HCT116 (cell line): ENCODE measurements at regions not wholly inside any gene's neighbourhood (a gene's known extent, or its start where the extent isn't known, plus 50 kb on each side); places are given as distances from the start of the nearest gene placed in this dataset.
"Not testable (repeated sequence)": the region's sequence is repeated elsewhere in the genome, so short reads cannot be mapped to it uniquely, and the experiment has no call there.

Experiments
- ATAC-seq: fragments of 200-7000 bp; cut with Tn5 transposase; 2 replicates; pipeline ENCODE4 v1.9.1; 2020; ENCODE audit warnings: mild to moderate bottlenecking, moderate library complexity
- BruUV-seq: library from RNA; stranded (reverse); fragments of 400-500 nt; replicated peaks from 2 replicates; lab custom pipeline; 2021; lab: Mats Ljungman, UMichigan
- CTCF ChIA-PET: fragments of 300-600 bp; sonication (Branson Sonifier 250); formaldehyde crosslinking; loops from one replicate; lab custom pipeline; 2021; ENCODE audit warnings: antibody characterized with exemption; lab: Charles Lee
- POLR2A ChIA-PET: fragments of 300-600, 350-600 bp; sonication (Branson Sonifier 250); formaldehyde crosslinking; loops from one replicate; lab custom pipeline; 2021; ENCODE audit warnings: antibody characterized with exemption; lab: Charles Lee
- RAD21 ChIA-PET, 2 experiments: fragments of 300-600 bp; sonication (Branson Sonifier 250); formaldehyde crosslinking; loops; one replicate each; lab custom pipeline; 2023; ENCODE audit warnings: low total read pairs in 2 of 2; ENCODE audit not compliant: uncharacterized antibody in 2 of 2, unreplicated experiment in 2 of 2, low non-redundant PET in 1 of 2; lab: Charles Lee
- DNase-seq: peaks from one replicate; pipeline ENCODE4 v3.0.0-alpha.2; 2010; ENCODE audit warnings: low read depth, low spot score
- H2AFZ ChIP-seq: fragments of 200-600 bp; shearing (Covaris generic), sonication (generic); 2 replicates; pipeline ENCODE4 v1.6.1; 2017; ENCODE audit warnings: low read depth, mixed run types, mixed read lengths, antibody characterized with exemption, low read length; ENCODE audit not compliant: poor library complexity, severe bottlenecking
- H3K27ac ChIP-seq: 2 replicates; pipeline ENCODE4 v1.5.1; 2012; ENCODE audit warnings: low read depth, low read length
- H3K27me3 ChIP-seq: fragments of 200-600 bp; sonication (generic); 2 replicates; pipeline ENCODE4 v1.6.1; 2016; ENCODE audit warnings: mixed run types, low read length, mixed read lengths; ENCODE audit not compliant: insufficient read depth
- H3K36me3 ChIP-seq, 2 experiments: fragments of 200-500 bp in 1 of 2; fragments of 200-600 bp in 1 of 2; sonication (Bioruptor generic) in 1 of 2; sonication (generic) in 1 of 2; 2 replicates each; pipeline versions ENCODE4 v1.5.1 to v1.6.1; 2014 to 2016; ENCODE audit warnings: low read length in 2 of 2, inconsistent platforms in 1 of 2, mixed read lengths in 1 of 2, mixed run types in 1 of 2; ENCODE audit not compliant: insufficient read depth in 2 of 2, control insufficient read depth in 1 of 2
- H3K4me1 ChIP-seq, 2 experiments: fragments of 200-600 bp in 1 of 2; sonication (generic) in 1 of 2; 2 replicates each; pipeline versions ENCODE4 v1.5.1 to v1.6.1; 2012 to 2017; ENCODE audit warnings: low read length in 2 of 2, inconsistent platforms in 1 of 2, mild to moderate bottlenecking in 1 of 2, mixed read lengths in 1 of 2, mixed run types in 1 of 2, moderate library complexity in 1 of 2; ENCODE audit not compliant: insufficient read depth in 2 of 2, control insufficient read depth in 1 of 2
- H3K4me2 ChIP-seq: fragments of 200-600 bp; sonication (generic); 2 replicates; pipeline ENCODE4 v1.6.1; 2017; ENCODE audit warnings: mixed run types, low read length, mixed read lengths
- H3K4me3 ChIP-seq, 2 experiments: fragments of 200-600 bp in 1 of 2; sonication (generic) in 1 of 2; replicated peaks in 1 of 2; 2 replicates each; pipeline ENCODE4 v1.5.1; 2011 to 2016; ENCODE audit warnings: low read length in 2 of 2, control low read depth in 1 of 2, low read depth in 1 of 2, mild to moderate bottlenecking in 1 of 2, mixed read lengths in 1 of 2, mixed run types in 1 of 2
- H3K79me2 ChIP-seq: fragments of 200-600 bp; sonication (generic); 2 replicates; pipeline ENCODE4 v1.6.1; 2017; ENCODE audit warnings: mild to moderate bottlenecking, mixed run types, low read length, moderate library complexity, mixed read lengths; ENCODE audit not compliant: insufficient read depth
- H3K9ac ChIP-seq: fragments of 200-600 bp; sonication (generic); 2 replicates; pipeline ENCODE4 v1.6.1; 2016; ENCODE audit warnings: low read length, mixed read lengths
- H3K9me2 ChIP-seq: fragments of 200-600 bp; sonication (generic), shearing (Covaris generic); 2 replicates; pipeline ENCODE4 v1.6.1; 2017; ENCODE audit warnings: mixed run types, mild to moderate bottlenecking, moderate library complexity; ENCODE audit not compliant: insufficient read depth
- H3K9me3 ChIP-seq, 2 experiments: fragments of 200-500 bp in 1 of 2; fragments of 200-600 bp in 1 of 2; sonication (Bioruptor generic) in 1 of 2; sonication (generic) in 1 of 2; 2 replicates each; pipeline ENCODE4 v1.6.1; 2014 to 2017; ENCODE audit warnings: low read length in 2 of 2, mixed read lengths in 2 of 2, inconsistent platforms in 1 of 2, low read depth in 1 of 2, mild to moderate bottlenecking in 1 of 2, mixed run types in 1 of 2, moderate library complexity in 1 of 2; ENCODE audit not compliant: control insufficient read depth in 1 of 2, insufficient read depth in 1 of 2
- H4K20me1 ChIP-seq: fragments of 200-600 bp; sonication (generic), shearing (Covaris generic); 2 replicates; pipeline ENCODE4 v1.6.1; 2017; ENCODE audit warnings: mixed run types, mild to moderate bottlenecking, moderate library complexity; ENCODE audit not compliant: insufficient read depth
- intact Hi-C: fragments of 100-400 bp; cut with micrococcal nuclease; formaldehyde crosslinking; loops from 2 replicates; pipeline ENCODE4 v1.10.0; 2022

GRCh38 chr1:148228846-148229245, 76.8 kb upstream of the NBPF11 start:
- H3K9me2 ChIP-seq, H4K20me1 ChIP-seq, intact Hi-C loops, H3K79me2 ChIP-seq, H3K27ac ChIP-seq, H3K36me3 ChIP-seq, H3K4me3 ChIP-seq, CTCF ChIA-PET, H2AFZ ChIP-seq, H3K9me3 ChIP-seq, H3K4me2 ChIP-seq, BruUV-seq, ATAC-seq, H3K4me1 ChIP-seq, H3K9ac ChIP-seq, H3K27me3 ChIP-seq, RAD21 ChIA-PET, DNase-seq, POLR2A ChIA-PET: not testable (repeated sequence)

DNA sequence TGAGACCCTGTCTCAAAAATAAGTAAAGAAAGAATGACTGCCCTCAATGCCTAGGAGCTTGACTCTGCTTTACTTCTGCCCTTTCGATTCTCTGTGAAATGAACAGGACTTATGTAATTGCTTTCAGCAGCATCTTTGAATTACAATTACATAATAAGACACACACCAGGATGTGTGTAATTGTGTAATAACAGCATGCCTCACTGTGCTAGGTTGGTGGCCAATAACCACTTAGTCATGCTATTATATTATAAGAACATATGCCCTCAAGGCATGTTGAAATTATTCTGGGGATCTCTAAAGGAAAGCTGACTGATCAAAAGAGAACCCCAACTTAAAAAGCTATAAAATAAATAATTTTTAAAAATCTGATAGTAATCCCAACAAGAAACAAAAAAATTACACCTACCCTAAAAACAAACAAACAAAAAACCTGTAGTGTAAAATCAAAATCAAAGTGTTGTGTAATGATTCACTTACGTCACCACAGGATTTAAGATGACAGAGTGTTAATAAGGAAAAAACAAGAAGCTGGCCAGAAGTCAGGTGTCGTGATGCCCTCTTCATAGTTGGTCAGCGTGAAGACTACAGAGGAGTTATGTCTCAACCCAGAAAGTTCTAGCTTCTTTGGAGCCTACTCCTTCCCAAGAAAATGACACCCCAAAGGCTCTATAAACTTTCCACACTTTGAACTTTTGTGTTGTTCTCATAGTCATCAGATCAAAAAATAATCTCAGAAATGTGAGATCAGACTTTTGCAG, 70.5 kb upstream of the NBPF11 start:
- BruUV-seq, H3K9me3 ChIP-seq, H3K4me2 ChIP-seq, H3K27ac ChIP-seq, ATAC-seq, H3K9ac ChIP-seq, H3K4me1 ChIP-seq, H3K9me2 ChIP-seq, H4K20me1 ChIP-seq, H3K79me2 ChIP-seq, POLR2A ChIA-PET, H3K4me3 ChIP-seq, H3K27me3 ChIP-seq, RAD21 ChIA-PET, H3K36me3 ChIP-seq, H2AFZ ChIP-seq, CTCF ChIA-PET, DNase-seq, intact Hi-C loops: not testable (repeated sequence)

DNA sequence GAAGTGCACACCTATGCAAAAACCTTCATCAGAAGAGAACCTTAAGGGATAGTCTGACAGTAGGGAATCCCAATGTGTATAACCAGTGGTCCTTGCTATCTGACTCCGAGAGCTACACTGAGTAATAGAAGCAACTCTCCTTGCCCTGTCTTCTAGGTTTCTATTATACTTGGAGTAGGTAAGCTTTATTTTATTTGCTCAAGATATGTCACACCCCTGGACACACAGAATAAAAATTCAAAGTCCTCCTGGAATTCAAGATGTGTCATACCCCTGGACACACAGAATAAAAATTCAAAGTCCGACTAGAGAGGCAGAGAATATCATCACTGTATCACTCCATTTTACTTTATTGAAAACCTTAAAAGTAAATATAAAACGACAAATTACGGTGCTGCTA, 69.5 kb upstream of the NBPF11 start:
- ATAC-seq, H3K4me3 ChIP-seq, H3K27ac ChIP-seq, H3K4me2 ChIP-seq, CTCF ChIA-PET, POLR2A ChIA-PET, H3K79me2 ChIP-seq, RAD21 ChIA-PET, H2AFZ ChIP-seq, H3K27me3 ChIP-seq, H3K9me2 ChIP-seq, H3K4me1 ChIP-seq, intact Hi-C loops, DNase-seq, H3K36me3 ChIP-seq, H4K20me1 ChIP-seq, H3K9ac ChIP-seq, BruUV-seq, H3K9me3 ChIP-seq: not testable (repeated sequence)

DNA sequence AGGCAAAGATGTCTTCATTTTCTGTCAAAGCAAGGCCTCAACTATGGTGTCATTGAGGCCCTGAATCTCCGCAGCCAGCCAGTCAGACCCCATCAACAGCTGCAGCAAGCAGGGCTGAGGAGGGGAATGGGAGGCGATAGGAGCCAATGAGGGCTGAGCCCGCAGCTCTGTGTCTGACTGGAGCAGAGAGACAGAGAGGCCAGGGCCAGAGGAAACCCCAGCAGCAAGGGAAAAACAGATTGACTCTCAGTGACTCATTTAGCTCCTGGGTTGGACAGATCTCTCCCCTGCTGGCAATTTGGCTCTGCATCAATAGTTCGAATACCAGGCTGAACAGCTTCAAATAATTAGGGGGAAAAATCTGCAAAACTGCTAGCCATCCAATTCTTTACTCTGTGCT, 67.1 kb upstream of the NBPF11 start:
- H3K27ac ChIP-seq, H2AFZ ChIP-seq, H3K9me2 ChIP-seq, H3K9me3 ChIP-seq, POLR2A ChIA-PET, H3K4me1 ChIP-seq, H3K9ac ChIP-seq, H3K4me3 ChIP-seq, DNase-seq, H4K20me1 ChIP-seq, H3K27me3 ChIP-seq, CTCF ChIA-PET, H3K36me3 ChIP-seq, BruUV-seq, H3K79me2 ChIP-seq, ATAC-seq, RAD21 ChIA-PET, intact Hi-C loops, H3K4me2 ChIP-seq: not testable (repeated sequence)
